HepG2 (cell line): ENCODE measurements at regions not wholly inside any gene's neighbourhood (a gene's known extent, or its start where the extent isn't known, plus 50 kb on each side); places are given as distances from the start of the nearest gene placed in this dataset.
A peak's percentile ranks its signal among the peaks of the same experiment; 100 is the strongest.

Experiments
- ARID3A ChIP-seq: IDR thresholded peaks from 2 replicates; pipeline ENCODE4 v1.6.1; 2012; ENCODE audit warnings: low read depth, low read length, improper control_type of control experiment
- ATF6 ChIP-seq: sonication (generic); formaldehyde crosslinking; conservative IDR thresholded peaks from 2 replicates; pipeline ENCODE4 v1.4.0; 2020; ENCODE audit warnings: missing genetic modification reagents
- E2F1 ChIP-seq: sonication (generic); formaldehyde crosslinking; IDR thresholded peaks from 2 replicates; pipeline ENCODE4 v1.5.0; 2020; ENCODE audit warnings: missing genetic modification reagents
- ISL2 ChIP-seq: sonication (generic); formaldehyde crosslinking; IDR thresholded peaks from 2 replicates; pipeline ENCODE4 v1.5.0; 2020; ENCODE audit warnings: missing genetic modification reagents
- MAFF ChIP-seq: IDR thresholded peaks from 2 replicates; pipeline ENCODE4 v1.6.1; 2011; ENCODE audit warnings: low read depth, low read length, improper control_type of control experiment
- MATR3 ChIP-seq: sonication (generic); formaldehyde crosslinking; IDR thresholded peaks from 2 replicates; pipeline ENCODE4 v1.4.0; 2020; ENCODE audit warnings: missing genetic modification reagents
- MBD4 ChIP-seq: IDR thresholded peaks from 2 replicates; pipeline ENCODE4 v1.6.1; 2012; ENCODE audit warnings: low read length, inconsistent platforms, borderline replicate concordance
- MXD1 ChIP-seq: sonication (generic); formaldehyde crosslinking; IDR thresholded peaks from 2 replicates; pipeline ENCODE4 v1.4.0; 2020; ENCODE audit warnings: mild to moderate bottlenecking, missing genetic modification reagents
- MYC ChIP-seq: sonication (generic); formaldehyde crosslinking; IDR thresholded peaks from 2 replicates; pipeline ENCODE4 v1.9.0; 2021; ENCODE audit warnings: missing genetic modification reagents, borderline replicate concordance
- NR3C1 ChIP-seq: sonication (generic); formaldehyde crosslinking; IDR thresholded peaks from 2 replicates; pipeline ENCODE4 v1.4.0; 2020; ENCODE audit warnings: missing genetic modification reagents
- PREB ChIP-seq: sonication (generic); formaldehyde crosslinking; IDR thresholded peaks from 2 replicates; pipeline ENCODE4 v1.4.0; 2020; ENCODE audit warnings: missing genetic modification reagents
- RFX5 ChIP-seq: IDR thresholded peaks from 2 replicates; pipeline ENCODE4 v1.6.1; 2011; ENCODE audit warnings: low read depth, low read length, improper control_type of control experiment
- ZBTB25 ChIP-seq: IDR thresholded peaks from 2 replicates; pipeline ENCODE4 v1.6.1; 2018; ENCODE audit warnings: missing genetic modification reagents
- ZBTB34 ChIP-seq: sonication (generic); formaldehyde crosslinking; IDR thresholded peaks from 2 replicates; pipeline ENCODE4 v1.8.0; 2022; ENCODE audit warnings: mild to moderate bottlenecking, missing genetic modification reagents
- ZFP82 ChIP-seq: sonication (generic); formaldehyde crosslinking; IDR thresholded peaks from 2 replicates; pipeline ENCODE4 v1.5.1; 2020; ENCODE audit warnings: mild to moderate bottlenecking, missing genetic modification reagents, borderline replicate concordance
- ZNF567 ChIP-seq: sonication (generic); formaldehyde crosslinking; IDR thresholded peaks from 2 replicates; pipeline ENCODE4 v1.8.1; 2023; ENCODE audit warnings: mild to moderate bottlenecking, missing genetic modification reagents, borderline replicate concordance
- ZNF672 ChIP-seq: sonication (generic); formaldehyde crosslinking; IDR thresholded peaks from 2 replicates; pipeline ENCODE4 v1.8.1; 2022; ENCODE audit warnings: missing genetic modification reagents
- ZNF75D ChIP-seq: sonication (generic); formaldehyde crosslinking; IDR thresholded peaks from 2 replicates; pipeline ENCODE4 v1.8.1; 2023; ENCODE audit warnings: missing genetic modification reagents, mild to moderate bottlenecking, borderline replicate concordance
- ZNF792 ChIP-seq: IDR thresholded peaks from 2 replicates; pipeline ENCODE4 v1.6.1; 2016

GRCh38 chr2:145800151-145801091 is 1280.5 kb upstream of the ZEB2 start (continued):
- TF ChIP-seq ARID3A: peak; percentile 100
- no peak for TF ChIP-seq ZFP82 (CRISPR knock-in tag)
- TF ChIP-seq MBD4: peak; percentile 99
- TF ChIP-seq ZNF792 (CRISPR knock-in tag): peak; percentile 97
- peak; percentile 37; the same call in 1 of the 2 replicates for TF ChIP-seq ATF6 (CRISPR knock-in tag)
- TF ChIP-seq MXD1: no peak
- TF ChIP-seq MATR3: no peak
- peak; percentile 93 for TF ChIP-seq ZBTB34 (CRISPR knock-in tag)
- TF ChIP-seq NR3C1: no peak
- no peak; the same call in 1 of the 2 replicates for TF ChIP-seq ZNF672 (CRISPR knock-in tag)
- peak; percentile 52; the same call in 1 of the 2 replicates for TF ChIP-seq MYC (CRISPR knock-in tag)
- peak; percentile 64; the same call in 1 of the 2 replicates for TF ChIP-seq E2F1 (CRISPR knock-in tag)
- no peak for TF ChIP-seq MAFF
- TF ChIP-seq ZNF75D (CRISPR knock-in tag): no peak
- TF ChIP-seq ISL2 (CRISPR knock-in tag): peak; percentile 100
- TF ChIP-seq RFX5: no peak
- peak; percentile 85; the same call in 1 of the 2 replicates for TF ChIP-seq ZBTB25 (CRISPR knock-in tag)
- TF ChIP-seq PREB: no peak
- peak; percentile 40; the same call in 1 of the 2 replicates for TF ChIP-seq ZNF567 (CRISPR knock-in tag)
